Aorta (tissue), 5 donors: ENCODE measurements at regions not wholly inside any gene's neighbourhood (a gene's known extent, or its start where the extent isn't known, plus 50 kb on each side); places are given as distances from the start of the nearest gene placed in this dataset.

Experiments
- ATAC-seq: fragments of 200-7000 bp; cut with Tn5 transposase; one replicate; pipeline ENCODE4 v1.9.1; 2022; ENCODE audit warnings: moderate library complexity; ENCODE audit not compliant: low FRiP score
- DNase-seq, 2 donors: peaks; one replicate each; pipeline ENCODE4 v3.0.0-alpha.2; 2020
- H3K27ac ChIP-seq, 2 donors: one replicate each; pipeline ENCODE4 v1.5.1; 2013; ENCODE audit warnings: low read length in 2 of 2, mild to moderate bottlenecking in 2 of 2, moderate library complexity in 2 of 2, control low read depth in 1 of 2, inconsistent platforms in 1 of 2, low read depth in 1 of 2
- H3K27me3 ChIP-seq, 2 donors: one replicate each; pipeline ENCODE4 v1.6.1; 2013; ENCODE audit warnings: control low read depth in 1 of 2, low read length in 1 of 2, mild to moderate bottlenecking in 1 of 2, moderate library complexity in 1 of 2; ENCODE audit not compliant: insufficient read depth in 2 of 2, control insufficient read depth in 1 of 2
- H3K36me3 ChIP-seq, 2 donors: one replicate each; pipeline ENCODE4 v1.6.1; 2013; ENCODE audit warnings: control low read depth in 1 of 2, low read length in 1 of 2, mild to moderate bottlenecking in 1 of 2; ENCODE audit not compliant: insufficient read depth in 2 of 2, control insufficient read depth in 1 of 2
- H3K4me1 ChIP-seq, 2 donors: one replicate each; pipeline ENCODE4 v1.6.1; 2013; ENCODE audit warnings: low read length in 2 of 2, control low read depth in 1 of 2, mild to moderate bottlenecking in 1 of 2, moderate library complexity in 1 of 2; ENCODE audit not compliant: insufficient read depth in 2 of 2, control insufficient read depth in 1 of 2
- H3K4me3 ChIP-seq, 2 donors: one replicate each; pipeline ENCODE4 v1.5.1; 2013; ENCODE audit warnings: low read length in 2 of 2, control low read depth in 1 of 2, mild to moderate bottlenecking in 1 of 2
- H3K9me3 ChIP-seq: one replicate; pipeline ENCODE4 v1.6.1; 2013; ENCODE audit warnings: mild to moderate bottlenecking, low read length; ENCODE audit not compliant: control insufficient read depth
- WGBS, 2 donors: extraction: QIAGEN DNeasy Blood & Tissue Kit; methylation state at CpG; one replicate each; pipeline ENCODE4 v1.1.7; 2013; 5-methylcytosine and 5-hydroxymethylcytosine counted together
- intact Hi-C, 2 donors: fragments of 100-400 bp; cut with DNase I; formaldehyde crosslinking; loops; one replicate each; pipeline versions ENCODE4 v1.14.2 to v1.15.0; 2022
- donor health status: healthy with polysubstance abuse.
- donor health status: Bipolar disorder and iron deficiency.
- donor health status: DM: no; HTN: no; CAD: no.
- donor health status: DM: no; HTN: no; CAD: no.
- donor health status: DM: yes; HTN: yes; CAD: no.

DNA sequence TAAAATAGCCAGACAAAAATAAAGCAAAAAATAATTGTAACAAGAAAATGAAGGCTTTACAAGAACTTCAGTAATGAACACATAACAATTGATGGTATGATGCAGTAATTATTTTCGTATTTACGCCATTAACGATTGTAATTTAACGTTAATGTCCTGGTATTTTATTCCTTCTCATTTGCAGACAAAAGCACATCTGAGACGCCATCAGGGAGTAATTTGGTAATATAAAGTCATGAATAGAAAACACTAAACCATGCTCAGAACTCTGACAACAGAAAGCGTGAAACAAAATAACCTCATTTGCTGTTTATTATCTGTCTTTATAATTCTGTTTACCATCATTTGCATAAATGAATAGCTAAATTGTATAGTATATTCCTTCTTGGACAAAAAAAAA, 336.6 kb upstream of the THRB start:
- Histone ChIP-seq H3K36me3 (no peaks in the 10 kb centered on the region), H3K9me3 (no peaks in the 10 kb centered on the region), H3K27me3 (no peaks in the 10 kb centered on the region), H3K4me3 (no peak overlapping the region), H3K4me1 (no peaks in the 10 kb centered on the region), H3K27ac (no peak overlapping the region)
- ATAC-seq (no peak), DNase-seq (no peak)
- 84 to 87% methylated on average over 6 of the region's 6 CpGs for WGBS, 2 donors
- intact Hi-C loops = no loop called here

DNA sequence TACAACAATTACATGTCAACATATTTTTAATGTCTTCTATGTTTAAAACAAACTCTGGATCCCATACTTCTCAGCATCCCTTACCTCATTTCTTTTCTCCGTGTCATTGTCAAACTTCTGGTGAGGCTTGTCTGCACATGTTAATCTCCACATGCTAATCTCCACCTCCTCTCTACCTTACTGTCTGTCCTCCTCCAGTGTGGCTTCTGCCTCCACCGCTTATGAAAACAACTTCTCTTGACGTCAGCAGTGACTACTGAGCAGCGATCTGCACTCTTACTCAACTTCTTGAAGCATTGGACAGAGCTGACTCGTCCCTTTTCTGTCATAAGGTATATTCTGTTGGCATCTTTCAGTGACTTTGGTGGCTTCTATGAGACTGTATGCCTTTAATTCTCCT, 338.2 kb upstream of the THRB start:
- intact Hi-C loops = no loop called here

DNA sequence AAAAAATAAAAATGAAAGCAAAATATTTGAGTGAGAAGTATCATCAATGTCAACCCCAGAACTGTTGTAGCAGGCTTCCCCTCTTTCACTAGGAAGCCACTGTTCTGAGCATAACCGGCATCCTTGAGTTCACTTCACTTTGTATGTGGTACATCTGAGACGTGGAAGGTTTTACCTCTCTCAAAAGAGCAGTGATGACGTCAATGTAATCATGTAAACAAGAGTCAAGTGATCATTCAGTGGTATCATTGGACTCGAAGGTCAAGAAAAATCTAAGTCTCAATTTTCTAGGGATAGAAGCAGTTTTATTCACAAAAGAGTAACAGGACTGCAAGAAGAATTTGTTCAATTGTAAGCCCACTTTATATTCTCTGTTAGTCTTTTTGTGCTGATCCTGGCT, 339.8 kb upstream of the THRB start:
- no peaks in the 10 kb centered on the region for H3K36me3 ChIP-seq
- no peaks in the 10 kb centered on the region for H3K4me1 ChIP-seq
- H3K27me3 ChIP-seq = no peaks in the 10 kb centered on the region
- no peak for ATAC-seq
- H3K9me3 ChIP-seq = no peaks in the 10 kb centered on the region
- no peak overlapping the region for H3K4me3 ChIP-seq
- WGBS, 2 donors = 82 to 85% methylated on average over 4 of the region's 4 CpGs
- DNase-seq = no peak
- intact Hi-C loops = no loop called here
- no peak overlapping the region for H3K27ac ChIP-seq

More for the DNA sequence above, 338.2 kb upstream of the THRB start:
- Histone ChIP-seq H3K9me3 (no peaks in the 10 kb centered on the region), H3K4me1 (no peaks in the 10 kb centered on the region), H3K4me3 (no peak overlapping the region), H3K27me3 (no peaks in the 10 kb centered on the region), H3K36me3 (no peaks in the 10 kb centered on the region), H3K27ac (no peak overlapping the region)
- ATAC-seq (no peak), DNase-seq (no peak)
- 60 to 66% methylated on average over 5 of the region's 5 CpGs for WGBS, 2 donors

DNA sequence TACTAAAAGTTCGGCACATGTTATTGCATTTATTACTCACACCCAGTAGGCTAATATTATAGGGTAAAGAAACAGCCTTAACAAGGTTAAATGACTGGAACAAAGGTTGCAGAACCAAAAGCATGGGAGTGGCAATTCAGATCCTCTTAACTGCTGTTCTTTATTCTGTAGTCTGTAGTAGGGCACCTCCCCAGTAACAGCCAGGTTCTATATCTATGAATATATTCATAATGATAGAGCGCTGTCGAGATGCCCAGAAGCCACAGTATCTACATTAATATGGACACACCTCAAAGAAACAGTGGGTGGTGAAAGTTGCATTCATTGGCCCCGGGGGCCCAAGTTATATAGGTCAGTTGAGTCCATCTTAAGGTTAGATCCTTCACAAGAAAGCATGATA, 340.9 kb upstream of the THRB start:
- WGBS, 2 donors = 90 to 91% methylated on average over 4 of the region's 4 CpGs
- no peaks in the 10 kb centered on the region for H3K36me3 ChIP-seq
- no peaks in the 10 kb centered on the region for H3K9me3 ChIP-seq
- no peak overlapping the region for H3K4me3 ChIP-seq
- DNase-seq = no peak
- no peaks in the 10 kb centered on the region for H3K4me1 ChIP-seq
- intact Hi-C loops = no loop called here
- H3K27ac ChIP-seq = no peak overlapping the region
- no peak for ATAC-seq
- H3K27me3 ChIP-seq = no peaks in the 10 kb centered on the region

DNA sequence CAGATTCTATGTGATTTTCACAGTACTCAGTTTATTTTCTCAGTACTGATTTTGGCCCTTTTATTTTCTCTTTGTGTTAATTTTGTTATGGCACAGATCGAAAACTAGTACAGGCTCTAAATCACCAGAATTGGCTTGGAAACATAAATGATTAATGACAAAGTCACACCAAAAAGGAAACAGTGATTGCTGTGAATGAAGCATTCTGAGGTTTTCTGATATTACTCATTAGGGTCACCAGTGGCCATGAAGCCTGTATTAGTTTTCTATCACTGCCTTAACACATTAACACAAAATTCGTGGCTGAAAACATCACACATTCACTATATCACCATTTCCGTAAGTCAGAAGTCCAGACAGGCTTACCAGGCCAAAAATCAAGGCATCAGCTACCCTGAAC, 343.0 kb upstream of the THRB start:
- Histone ChIP-seq H3K4me1 (no peaks in the 10 kb centered on the region), H3K27me3 (no peaks in the 10 kb centered on the region), H3K36me3 (no peaks in the 10 kb centered on the region), H3K9me3 (no peaks in the 10 kb centered on the region), H3K27ac (no peak overlapping the region), H3K4me3 (no peak overlapping the region)
- intact Hi-C loops = no loop called here
- ATAC-seq = no peak
- WGBS, 2 donors = 55 to 68% methylated on average over 3 of the region's 3 CpGs
- no peak for DNase-seq

DNA sequence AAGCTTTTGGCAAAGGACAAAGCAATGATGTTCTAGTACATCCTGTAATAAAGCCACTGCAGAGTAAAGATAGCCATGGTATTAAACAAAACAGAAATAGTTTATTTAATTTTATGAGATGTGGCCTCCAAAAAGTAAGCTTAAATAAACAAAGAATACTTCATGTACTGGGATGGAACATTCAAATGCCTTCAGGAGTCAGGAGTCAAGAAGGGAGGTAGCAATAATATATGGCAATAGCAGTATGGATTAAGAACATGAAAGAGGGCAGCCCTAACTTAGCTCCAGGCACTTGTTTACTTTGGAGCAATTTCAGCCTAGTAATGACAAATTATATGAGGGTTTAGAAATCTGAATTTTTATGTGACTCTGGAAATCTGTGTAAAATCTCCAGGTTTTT, 343.9 kb upstream of the THRB start:
- DNase-seq = no peak

DNA sequence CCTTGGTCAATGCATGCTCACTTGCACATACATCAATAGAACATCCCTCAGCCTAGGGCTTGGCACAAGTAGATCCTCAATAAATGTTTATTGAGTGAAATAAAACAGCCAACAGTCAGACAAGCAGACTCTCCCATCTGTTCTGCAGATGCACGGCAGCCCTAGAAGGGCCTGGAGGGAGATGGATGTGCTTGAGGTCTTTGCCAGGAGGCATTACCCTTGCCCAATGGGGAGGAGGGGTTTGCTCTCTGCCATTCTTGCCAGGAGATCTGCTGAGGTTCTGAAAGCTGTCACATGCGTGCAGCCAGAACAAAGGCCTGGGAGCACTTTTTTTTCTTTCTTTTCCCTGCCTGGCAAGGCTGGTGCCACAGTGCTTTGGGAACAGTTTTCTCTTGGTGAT, 349.3 kb upstream of the THRB start:
- H3K27me3 ChIP-seq = no peaks in the 10 kb centered on the region
- no peaks in the 10 kb centered on the region for H3K36me3 ChIP-seq
- DNase-seq (no peak), ATAC-seq (no peak)
- H3K9me3 ChIP-seq = peaks cover 2% of the 10 kb centered on the region
- no peak overlapping the region for H3K27ac ChIP-seq
- intact Hi-C loops = no loop called here
- no peaks in the 10 kb centered on the region for H3K4me1 ChIP-seq
- WGBS, 2 donors = 30% methylated on average over 2 of the region's 2 CpGs
- no peak overlapping the region for H3K4me3 ChIP-seq

More for the DNA sequence above, 343.9 kb upstream of the THRB start:
- Histone ChIP-seq H3K4me1 (no peaks in the 10 kb centered on the region), H3K27ac (no peak overlapping the region), H3K9me3 (peaks cover under 1% of the 10 kb centered on the region), H3K36me3 (no peaks in the 10 kb centered on the region), H3K27me3 (no peaks in the 10 kb centered on the region), H3K4me3 (no peak overlapping the region)
- no peak for ATAC-seq
- intact Hi-C loops = no loop called here

DNA sequence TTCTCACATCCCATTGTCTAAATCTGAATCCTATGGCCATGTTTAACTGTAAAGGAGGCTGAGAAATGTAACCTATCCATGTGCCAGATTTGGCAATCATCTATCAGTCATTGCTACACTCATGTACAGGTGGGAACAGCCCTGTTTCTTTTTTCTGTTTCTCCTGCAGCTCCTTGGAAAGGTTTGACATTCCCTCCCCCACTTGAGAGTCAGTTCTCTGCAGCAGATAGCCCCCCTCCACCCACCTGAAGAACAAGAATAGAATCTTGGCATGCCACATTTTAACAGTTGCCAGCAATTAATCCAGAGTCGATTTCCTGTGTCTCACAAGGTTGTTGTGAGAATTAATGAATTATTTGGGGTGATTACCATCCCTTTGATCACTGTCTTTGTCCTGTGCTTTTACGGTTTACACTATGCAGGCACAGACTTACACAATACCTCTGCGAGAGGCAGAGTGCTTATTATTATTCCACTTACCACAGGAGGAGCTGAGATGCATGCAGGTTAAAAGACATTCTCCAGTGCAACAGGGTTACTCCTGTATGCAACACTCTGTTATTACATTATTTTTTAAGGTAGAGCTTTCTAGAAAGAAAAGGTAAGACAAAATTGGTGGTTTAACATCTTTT, 351.0 kb upstream of the THRB start:
- Histone ChIP-seq H3K36me3 (no peaks in the 10 kb centered on the region), H3K27me3 (no peaks in the 10 kb centered on the region), H3K4me3 (no peak overlapping the region), H3K9me3 (peaks cover 2% of the 10 kb centered on the region), H3K4me1 (no peaks in the 10 kb centered on the region), H3K27ac (no peak overlapping the region)
- no peak for DNase-seq
- WGBS, 2 donors = 70 to 83% methylated on average over 3 of the region's 3 CpGs
- no peak for ATAC-seq
- intact Hi-C loops = no loop called here

DNA sequence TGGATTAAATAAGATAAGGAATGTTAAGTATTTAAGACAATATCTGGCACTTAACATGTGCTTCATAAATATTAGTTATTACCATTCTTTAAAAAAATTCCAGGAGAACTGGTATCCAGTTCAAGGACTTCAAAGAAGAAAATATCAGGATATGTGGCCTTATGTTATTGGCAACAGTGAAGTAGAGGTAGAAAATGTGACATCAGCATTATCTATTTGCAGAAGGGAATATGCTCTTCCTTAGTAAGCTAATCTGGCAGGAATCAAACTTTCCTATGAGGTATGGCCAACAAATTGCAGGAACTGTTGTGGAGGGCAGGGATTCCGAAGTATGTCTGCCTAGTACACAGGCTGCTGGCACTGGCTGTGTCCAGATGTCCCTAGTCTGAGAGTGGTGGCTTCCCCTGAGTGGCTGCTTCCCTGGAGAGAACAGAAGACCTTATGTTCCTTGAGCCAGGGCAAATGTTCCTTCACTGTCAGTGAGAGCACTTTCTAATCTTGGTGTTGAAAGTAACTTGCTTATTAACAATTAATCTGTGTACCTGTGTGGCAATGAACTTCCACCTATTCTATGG, 351.7 kb upstream of the THRB start:
- 75 to 83% methylated on average over 1 of the region's 1 CpG for WGBS, 2 donors
- H3K27me3 ChIP-seq = no peaks in the 10 kb centered on the region
- no peak overlapping the region for H3K27ac ChIP-seq
- peaks cover 2% of the 10 kb centered on the region for H3K9me3 ChIP-seq
- ATAC-seq = no peak
- no peak for DNase-seq
- no peaks in the 10 kb centered on the region for H3K4me1 ChIP-seq
- H3K4me3 ChIP-seq = no peak overlapping the region
- intact Hi-C loops = no loop called here
- H3K36me3 ChIP-seq = no peaks in the 10 kb centered on the region
